ENCODE measurements at regions not wholly inside any gene's neighbourhood (a gene's known extent, or its start where the extent isn't known, plus 50 kb on each side); places are given as distances from the start of the nearest gene placed in this dataset.

- peak; percentile 41 for DNase-seq
- Mint-ChIP-seq H3K36me3 (ENCODE audit: low read depth) (peaks cover 10% of the 10 kb centered on the region), H3K9me3 (peaks cover 15% of the 10 kb centered on the region), H3K4me3 (no peak overlapping the region; the same call in 1 of the 2 replicates), H3K27ac (no peak overlapping the region), H3K27me3 (ENCODE audit: insufficient read depth) (peaks cover 50% of the 10 kb centered on the region), H3K4me1 (ENCODE audit: low read depth) (peaks cover 7% of the 10 kb centered on the region; the same call in 1 of the 2 replicates)
- TF ChIP-seq CTCF (IDR thresholded peaks at IDR 0.05) = peak; percentile 88
Observed at GRCh38 chr6:30411515-30412207, 66.7 kb downstream of the RPP21 start.

- Mint-ChIP-seq H3K36me3 (ENCODE audit: low read depth) (no peaks in the 10 kb centered on the region), H3K4me3 (no peak overlapping the region), H3K4me1 (ENCODE audit: low read depth) (no peaks in the 10 kb centered on the region), H3K9me3 (no peaks in the 10 kb centered on the region), H3K27ac (no peak overlapping the region), H3K27me3 (ENCODE audit: insufficient read depth) (peaks cover 64% of the 10 kb centered on the region)
- no peak for TF ChIP-seq CTCF (IDR thresholded peaks at IDR 0.05)
- DNase-seq = no peak
Observed at GRCh38 chr6:30418448-30418847, 70.9 kb upstream of the HLA-E start.

- Mint-ChIP-seq H3K27me3 (ENCODE audit: insufficient read depth) (peaks cover 36% of the 10 kb centered on the region), H3K9me3 (no peaks in the 10 kb centered on the region), H3K4me1 (ENCODE audit: low read depth) (no peaks in the 10 kb centered on the region), H3K4me3 (no peak overlapping the region), H3K36me3 (ENCODE audit: low read depth) (peaks cover 6% of the 10 kb centered on the region; the same call in 1 of the 2 replicates), H3K27ac (no peak overlapping the region)
- no peak for DNase-seq
- no peak for TF ChIP-seq CTCF (IDR thresholded peaks at IDR 0.05)
Observed at GRCh38 chr6:30424549-30424948, 64.8 kb upstream of the HLA-E start.
